SK-N-MC (cell line): ENCODE measurements at regions not wholly inside any gene's neighbourhood (a gene's known extent, or its start where the extent isn't known, plus 50 kb on each side); places are given as distances from the start of the nearest gene placed in this dataset.

Experiments
- EZH2 ChIP-seq: fragments of 200-600 bp; sonication (generic); IDR thresholded peaks from one replicate; pipeline ENCODE4 v1.6.1; 2017; ENCODE audit warnings: antibody characterized with exemption
- FOXP2 ChIP-seq: optimal IDR thresholded peaks from 2 replicates; pipeline ENCODE3; 2011; ENCODE audit warnings: mild to moderate bottlenecking, moderate library complexity; ENCODE audit not compliant: insufficient read depth; ENCODE audit errors: extremely low read length, control extremely low read depth
- POLR2AphosphoS5 ChIP-seq: IDR thresholded peaks from 2 replicates; pipeline ENCODE4 v1.6.1; 2012; ENCODE audit warnings: mild to moderate bottlenecking, low read depth, low read length, borderline replicate concordance

DNA sequence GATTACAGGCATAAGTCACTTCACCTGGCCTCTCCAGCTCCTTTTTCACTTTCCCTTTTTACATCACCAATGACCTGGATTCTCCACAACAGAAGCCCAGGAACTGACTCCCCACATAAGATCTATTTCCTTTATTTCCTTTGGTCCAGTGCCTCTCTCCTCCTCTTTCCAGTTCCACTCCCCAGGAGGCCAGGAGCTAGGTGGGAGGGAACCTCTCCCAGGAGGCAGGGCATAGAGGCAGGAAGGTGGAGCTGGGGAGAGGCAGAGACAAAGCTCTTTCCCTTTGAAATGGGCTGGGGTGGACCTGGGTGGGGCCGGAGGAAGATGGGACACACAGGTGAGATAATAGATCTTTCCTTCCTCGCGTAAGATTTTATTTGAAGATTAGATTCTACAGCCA lies 318.3 kb upstream of the TNRC6C start:
- TF ChIP-seq POLR2AphosphoS5 (no peak), EZH2 (no peak), FOXP2 (no peak)
